ENCODE measurements at regions not wholly inside any gene's neighbourhood (a gene's known extent, or its start where the extent isn't known, plus 50 kb on each side); places are given as distances from the start of the nearest gene placed in this dataset.

GRCh38 chr14:84225268-84225667 is 1304.7 kb upstream of the FLRT2 start:
- TF ChIP-seq CTCF (IDR thresholded peaks at IDR 0.05) (no peak), POLR2A (IDR thresholded peaks at IDR 0.05) (no peak), POLR2AphosphoS5 (IDR thresholded peaks at IDR 0.05; ENCODE audit: insufficient read depth in 1 of 2, low read depth in 1 of 2) (no peak)
- DNase-seq (ENCODE audit: extremely low spot score in 2 of 2), result no peak
- Histone ChIP-seq H3K9me3 (no peaks in the 10 kb centered on the region), H3K27ac (no peak overlapping the region), H3K4me3 (no peak overlapping the region), H3K27me3 (no peaks in the 10 kb centered on the region), H3K36me3 (no peaks in the 10 kb centered on the region), H3K4me1 (no peaks in the 10 kb centered on the region)
- intact Hi-C loops (cut with DNase I), result no loop called here

- TF ChIP-seq POLR2AphosphoS5 (IDR thresholded peaks at IDR 0.05; ENCODE audit: insufficient read depth in 1 of 2, low read depth in 1 of 2) (no peak), CTCF (IDR thresholded peaks at IDR 0.05) (no peak), POLR2A (IDR thresholded peaks at IDR 0.05) (no peak)
- no peaks in the 10 kb centered on the region for H3K36me3 ChIP-seq
- no peak overlapping the region for H3K4me3 ChIP-seq
- H3K27me3 ChIP-seq, result no peaks in the 10 kb centered on the region
- no peaks in the 10 kb centered on the region for H3K9me3 ChIP-seq
- intact Hi-C loops (cut with DNase I), result no loop called here
- no peak for DNase-seq (ENCODE audit: extremely low spot score in 2 of 2)
- no peak overlapping the region for H3K27ac ChIP-seq
- H3K4me1 ChIP-seq, result no peaks in the 10 kb centered on the region
These were observed 1301.2 kb upstream of the FLRT2 start for GRCh38 chr14:84228702-84229101.

GRCh38 chr14:84234281-84234680 is 1295.7 kb upstream of the FLRT2 start:
- H3K27me3 ChIP-seq, result no peaks in the 10 kb centered on the region
- H3K9me3 ChIP-seq, result no peaks in the 10 kb centered on the region
- H3K36me3 ChIP-seq, result no peaks in the 10 kb centered on the region
- TF ChIP-seq POLR2A (IDR thresholded peaks at IDR 0.05) (no peak), CTCF (IDR thresholded peaks at IDR 0.05) (no peak), POLR2AphosphoS5 (IDR thresholded peaks at IDR 0.05; ENCODE audit: insufficient read depth in 1 of 2, low read depth in 1 of 2) (no peak)
- no peak for DNase-seq (ENCODE audit: extremely low spot score in 2 of 2)
- no peak overlapping the region for H3K4me3 ChIP-seq
- intact Hi-C loops (cut with DNase I), result no loop called here
- H3K27ac ChIP-seq, result no peak overlapping the region
- no peaks in the 10 kb centered on the region for H3K4me1 ChIP-seq

GRCh38 chr14:84236290-84236689 is 1293.7 kb upstream of the FLRT2 start:
- no peak overlapping the region for H3K4me3 ChIP-seq
- no peaks in the 10 kb centered on the region for H3K27me3 ChIP-seq
- no peak for DNase-seq (ENCODE audit: extremely low spot score in 2 of 2)
- no peaks in the 10 kb centered on the region for H3K4me1 ChIP-seq
- H3K36me3 ChIP-seq, result no peaks in the 10 kb centered on the region
- TF ChIP-seq CTCF (IDR thresholded peaks at IDR 0.05), result no peak
- no peak for TF ChIP-seq POLR2AphosphoS5 (IDR thresholded peaks at IDR 0.05; ENCODE audit: insufficient read depth in 1 of 2, low read depth in 1 of 2)
- TF ChIP-seq POLR2A (IDR thresholded peaks at IDR 0.05), result no peak
- no peak overlapping the region for H3K27ac ChIP-seq
- H3K9me3 ChIP-seq, result no peaks in the 10 kb centered on the region
- intact Hi-C loops (cut with DNase I), result no loop called here

- intact Hi-C loops (cut with DNase I), result no loop called here
- DNase-seq (ENCODE audit: extremely low spot score in 2 of 2), result no peak
- no peak for TF ChIP-seq CTCF (IDR thresholded peaks at IDR 0.05)
- no peak for TF ChIP-seq POLR2A (IDR thresholded peaks at IDR 0.05)
- TF ChIP-seq POLR2AphosphoS5 (IDR thresholded peaks at IDR 0.05; ENCODE audit: insufficient read depth in 1 of 2, low read depth in 1 of 2), result no peak
- Histone ChIP-seq H3K4me3 (no peak overlapping the region), H3K9me3 (no peaks in the 10 kb centered on the region), H3K4me1 (no peaks in the 10 kb centered on the region), H3K36me3 (no peaks in the 10 kb centered on the region), H3K27me3 (no peaks in the 10 kb centered on the region), H3K27ac (no peak overlapping the region)
These were observed 1292.1 kb upstream of the FLRT2 start for GRCh38 chr14:84237881-84238280.

All from vagina (tissue), 2 donors.